RWPE2 (cell line): ENCODE measurements at regions not wholly inside any gene's neighbourhood (a gene's known extent, or its start where the extent isn't known, plus 50 kb on each side); places are given as distances from the start of the nearest gene placed in this dataset.

Experiments used
- ATAC-seq: fragments of 200-7000 bp; cut with Tn5 transposase; 3 replicates; pipeline ENCODE4 v1.9.1; 2021; ENCODE audit warnings: low read depth
- DNase-seq: peaks from one replicate; pipeline ENCODE4 v3.0.0-alpha.2; 2020; ENCODE audit warnings: low spot score
- H3K27ac ChIP-seq: fragments of 450-650 bp; 2 replicates; pipeline ENCODE4 v1.5.1; 2017; ENCODE audit warnings: mild to moderate bottlenecking; ENCODE audit not compliant: poor library complexity, severe bottlenecking
- H3K27me3 ChIP-seq: fragments of 250-450 bp; sonication (Bioruptor Pico); 2 replicates; pipeline ENCODE4 v1.5.1; 2021; ENCODE audit warnings: mild to moderate bottlenecking, moderate library complexity; ENCODE audit not compliant: insufficient read depth, poor library complexity, severe bottlenecking
- H3K36me3 ChIP-seq: fragments of 250-450 bp; sonication (Bioruptor Pico); 2 replicates; pipeline ENCODE4 v1.5.1; 2020; ENCODE audit warnings: low read depth, mild to moderate bottlenecking, moderate library complexity
- H3K4me1 ChIP-seq: fragments of 250-450 bp; sonication (Bioruptor Pico); 2 replicates; pipeline ENCODE4 v1.5.1; 2021; ENCODE audit warnings: mild to moderate bottlenecking, moderate library complexity; ENCODE audit not compliant: insufficient read depth, poor library complexity, severe bottlenecking
- H3K4me3 ChIP-seq: fragments of 250-450 bp; sonication (Bioruptor Pico); 2 replicates; pipeline ENCODE4 v1.5.1; 2021; ENCODE audit warnings: mild to moderate bottlenecking, moderate library complexity; ENCODE audit not compliant: severe bottlenecking
- H3K9me3 ChIP-seq: fragments of 250-450 bp; sonication (Bioruptor Pico); 2 replicates; pipeline ENCODE4 v1.5.1; 2021; ENCODE audit warnings: mild to moderate bottlenecking, moderate library complexity; ENCODE audit not compliant: severe bottlenecking
- TF ChIP-seq, protein P1 (sequence below): fragments of 450-650 bp; IDR thresholded peaks from one replicate; pipeline ENCODE4 v1.5.1; 2017; ENCODE audit warnings: mild to moderate bottlenecking, moderate library complexity; ENCODE audit not compliant: poor library complexity, severe bottlenecking

DNA sequence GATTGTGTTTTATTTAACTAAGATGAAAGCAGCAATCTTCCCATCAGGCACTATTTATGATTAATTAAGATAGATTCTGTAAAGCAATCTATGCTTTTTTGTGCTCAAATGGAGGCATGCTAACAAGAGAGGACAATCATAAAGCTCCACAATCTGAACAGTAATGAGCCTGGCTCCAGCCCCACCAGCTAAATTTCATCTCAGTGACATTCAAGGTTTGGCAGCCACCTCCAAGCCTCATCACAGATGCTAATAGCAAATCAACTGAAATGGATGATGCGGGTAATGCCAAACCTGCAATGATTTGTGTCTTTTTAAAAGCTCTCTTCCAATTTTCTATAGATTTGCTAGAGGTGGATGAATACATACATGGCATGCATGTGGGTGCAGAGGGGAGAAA lies 456.6 kb downstream of the TDRD15 start:
- TF ChIP-seq, protein P1, sequence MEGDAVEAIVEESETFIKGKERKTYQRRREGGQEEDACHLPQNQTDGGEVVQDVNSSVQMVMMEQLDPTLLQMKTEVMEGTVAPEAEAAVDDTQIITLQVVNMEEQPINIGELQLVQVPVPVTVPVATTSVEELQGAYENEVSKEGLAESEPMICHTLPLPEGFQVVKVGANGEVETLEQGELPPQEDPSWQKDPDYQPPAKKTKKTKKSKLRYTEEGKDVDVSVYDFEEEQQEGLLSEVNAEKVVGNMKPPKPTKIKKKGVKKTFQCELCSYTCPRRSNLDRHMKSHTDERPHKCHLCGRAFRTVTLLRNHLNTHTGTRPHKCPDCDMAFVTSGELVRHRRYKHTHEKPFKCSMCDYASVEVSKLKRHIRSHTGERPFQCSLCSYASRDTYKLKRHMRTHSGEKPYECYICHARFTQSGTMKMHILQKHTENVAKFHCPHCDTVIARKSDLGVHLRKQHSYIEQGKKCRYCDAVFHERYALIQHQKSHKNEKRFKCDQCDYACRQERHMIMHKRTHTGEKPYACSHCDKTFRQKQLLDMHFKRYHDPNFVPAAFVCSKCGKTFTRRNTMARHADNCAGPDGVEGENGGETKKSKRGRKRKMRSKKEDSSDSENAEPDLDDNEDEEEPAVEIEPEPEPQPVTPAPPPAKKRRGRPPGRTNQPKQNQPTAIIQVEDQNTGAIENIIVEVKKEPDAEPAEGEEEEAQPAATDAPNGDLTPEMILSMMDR: no peak
- H3K4me3 ChIP-seq: no peak overlapping the region
- no peaks in the 10 kb centered on the region for H3K36me3 ChIP-seq
- no peaks in the 10 kb centered on the region for H3K4me1 ChIP-seq
- H3K27ac ChIP-seq: no peak overlapping the region
- no peaks in the 10 kb centered on the region for H3K27me3 ChIP-seq
- ATAC-seq: no peak
- no peaks in the 10 kb centered on the region for H3K9me3 ChIP-seq
- DNase-seq: no peak

DNA sequence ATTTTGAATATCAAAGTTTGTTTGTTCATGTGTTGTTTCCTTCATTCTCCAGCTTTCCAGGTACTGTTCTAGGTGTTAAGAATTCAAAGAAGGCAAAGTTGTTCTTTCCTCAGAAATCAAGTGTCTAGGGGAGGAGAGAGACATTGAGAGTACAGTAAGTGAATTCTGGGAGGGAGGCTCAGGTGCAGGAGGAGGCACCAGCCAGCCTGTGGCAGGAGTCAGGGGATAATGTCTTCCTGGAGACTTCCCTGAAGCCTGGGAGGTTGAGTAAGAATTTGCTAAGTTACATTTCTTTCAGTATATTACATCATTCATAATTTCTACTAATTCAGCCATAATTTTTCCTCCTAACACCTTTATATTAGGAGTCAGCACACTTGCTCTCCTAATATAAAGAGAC lies 462.1 kb downstream of the TDRD15 start:
- ATAC-seq (no peak), DNase-seq (no peak)
- no peaks in the 10 kb centered on the region for H3K27me3 ChIP-seq
- H3K27ac ChIP-seq: no peak overlapping the region
- no peaks in the 10 kb centered on the region for H3K9me3 ChIP-seq
- no peaks in the 10 kb centered on the region for H3K36me3 ChIP-seq
- TF ChIP-seq, protein P1: no peak
- no peak overlapping the region for H3K4me3 ChIP-seq
- H3K4me1 ChIP-seq: no peaks in the 10 kb centered on the region

DNA sequence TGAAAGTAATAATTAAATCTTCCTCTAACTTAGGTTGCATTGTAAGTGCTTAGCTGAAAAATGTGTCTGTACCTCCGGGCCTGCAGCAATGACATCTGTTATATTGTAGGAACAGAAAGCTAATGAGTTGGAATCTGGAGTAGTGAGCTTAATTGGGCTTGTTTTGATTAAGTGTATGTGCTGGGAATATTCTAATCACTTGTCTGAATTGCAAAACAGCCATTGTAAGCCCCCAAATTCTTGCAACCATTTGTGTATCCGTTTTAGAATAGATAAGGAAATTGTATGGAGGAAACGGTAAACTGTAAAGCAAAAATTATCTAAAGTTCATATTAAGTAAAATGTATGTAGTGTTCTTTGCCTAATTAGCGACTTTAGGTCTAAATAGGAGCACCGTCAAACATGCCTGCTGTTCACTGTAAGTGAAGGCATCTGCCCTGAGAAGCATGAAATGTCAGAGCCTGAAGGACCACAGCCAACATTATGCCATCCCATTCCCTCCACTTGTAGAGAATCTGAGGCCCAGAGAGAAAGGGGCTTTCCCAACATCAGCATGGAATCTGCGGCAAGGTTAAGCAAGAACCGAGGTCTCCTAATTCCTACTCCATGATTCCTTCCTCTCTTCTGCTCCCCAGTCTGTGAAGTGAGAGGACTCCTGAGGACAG lies 466.4 kb downstream of the TDRD15 start:
- H3K4me3 ChIP-seq: no peak overlapping the region
- TF ChIP-seq, protein P1: no peak
- DNase-seq: no peak
- no peak overlapping the region for H3K27ac ChIP-seq
- H3K4me1 ChIP-seq: no peaks in the 10 kb centered on the region
- no peaks in the 10 kb centered on the region for H3K27me3 ChIP-seq
- ATAC-seq: no peak
- no peaks in the 10 kb centered on the region for H3K36me3 ChIP-seq
- no peaks in the 10 kb centered on the region for H3K9me3 ChIP-seq

DNA sequence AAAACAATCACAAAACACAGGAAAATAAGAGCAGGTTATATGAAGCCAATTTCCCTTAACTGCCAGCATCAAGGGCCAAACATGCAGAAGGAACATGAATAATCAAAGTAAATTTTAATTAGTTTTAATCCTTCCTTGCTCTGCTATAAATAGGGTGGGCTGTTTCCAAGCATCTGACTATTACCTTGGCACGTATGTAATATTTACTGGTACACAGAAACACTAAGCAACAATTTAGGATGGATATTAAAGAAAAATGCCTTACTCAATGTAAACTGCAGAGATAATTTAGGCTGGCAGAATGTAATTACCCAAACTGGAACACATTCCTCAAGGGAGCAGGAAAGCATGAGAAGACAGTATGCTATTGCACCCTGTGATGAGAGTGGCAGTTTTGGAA lies 468.2 kb downstream of the TDRD15 start:
- no peak for DNase-seq
- Histone ChIP-seq H3K9me3 (no peaks in the 10 kb centered on the region), H3K27ac (no peak overlapping the region), H3K4me1 (no peaks in the 10 kb centered on the region), H3K27me3 (no peaks in the 10 kb centered on the region), H3K36me3 (no peaks in the 10 kb centered on the region), H3K4me3 (no peak overlapping the region)
- TF ChIP-seq, protein P1: no peak
- ATAC-seq: no peak

DNA sequence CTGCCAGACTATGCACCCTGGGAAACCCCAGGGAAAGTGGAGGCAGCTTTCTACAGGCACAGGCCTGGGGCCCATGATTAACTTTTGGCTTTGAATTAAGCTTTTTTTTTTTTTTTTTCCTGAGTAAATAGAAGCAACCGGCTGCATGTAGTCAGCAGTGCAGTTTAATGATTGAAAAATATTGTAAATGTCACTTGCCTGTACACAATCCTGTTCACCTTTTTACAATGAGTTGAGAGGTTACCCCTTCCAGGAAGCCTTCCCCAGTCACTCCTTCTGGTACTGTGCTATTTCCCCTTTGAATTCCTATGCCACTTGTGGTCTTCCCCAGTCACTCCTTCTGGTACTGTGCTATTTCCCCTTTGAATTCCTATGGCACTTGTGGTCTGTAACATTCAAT lies 475.6 kb downstream of the TDRD15 start:
- Histone ChIP-seq H3K4me1 (no peaks in the 10 kb centered on the region), H3K27ac (no peak overlapping the region), H3K36me3 (no peaks in the 10 kb centered on the region), H3K4me3 (no peak overlapping the region), H3K9me3 (no peaks in the 10 kb centered on the region), H3K27me3 (no peaks in the 10 kb centered on the region)
- ATAC-seq (no peak), DNase-seq (no peak)
- TF ChIP-seq, protein P1: no peak
